CD4-positive, alpha-beta T cell treated with Interferon alpha-2 for 1 hour (primary cell): ENCODE measurements at regions not wholly inside any gene's neighbourhood (a gene's known extent, or its start where the extent isn't known, plus 50 kb on each side); places are given as distances from the start of the nearest gene placed in this dataset.
"Not testable (repeated sequence)": the region's sequence is repeated elsewhere in the genome, so short reads cannot be mapped to it uniquely, and the experiment has no call there.

Experiments
- DNase-seq, 2 donors: peaks; one replicate each; pipeline ENCODE4 v3.0.0-alpha.2; 2020 to 2022

GRCh38 chr14:54258382-54258781 lies 138.4 kb upstream of the CDKN3 start:
- no peak for DNase-seq

- DNase-seq: no peak
Measured at GRCh38 chr14:54259821-54260220, 137.0 kb upstream of the CDKN3 start.

- DNase-seq: no peak
Measured at GRCh38 chr14:54261283-54261682, 135.5 kb upstream of the CDKN3 start.

GRCh38 chr14:54266616-54267015 lies 130.2 kb upstream of the CDKN3 start:
- not testable (repeated sequence) for DNase-seq

- DNase-seq: peak in 1 of 2 donors; percentile 0
Measured at GRCh38 chr14:54267172-54267571, 129.6 kb upstream of the CDKN3 start.

- DNase-seq: no peak
Measured at GRCh38 chr14:54275997-54276725, 120.6 kb upstream of the CDKN3 start.

GRCh38 chr14:54278087-54278486 lies 118.7 kb upstream of the CDKN3 start:
- DNase-seq: no peak

- DNase-seq: no peak
Measured at GRCh38 chr14:54278665-54279295, 118.0 kb upstream of the CDKN3 start.

- no peak for DNase-seq
Measured at GRCh38 chr14:54282849-54283248, 114.0 kb upstream of the CDKN3 start.

- no peak for DNase-seq
Measured at GRCh38 chr14:54285030-54285429, 111.8 kb upstream of the CDKN3 start.

- DNase-seq: no peak
Measured at GRCh38 chr14:54291491-54292191, 105.2 kb upstream of the CDKN3 start.

GRCh38 chr14:54294802-54295201 lies 102.0 kb upstream of the CDKN3 start:
- no peak for DNase-seq

GRCh38 chr14:54299410-54300363 lies 97.1 kb upstream of the CDKN3 start:
- DNase-seq: no peak

- no peak for DNase-seq
Measured at GRCh38 chr14:54300881-54301280, 95.9 kb upstream of the CDKN3 start.

- peak in 1 of 2 donors; percentile 3 for DNase-seq
Measured at GRCh38 chr14:54301359-54301758, 95.4 kb upstream of the CDKN3 start.

GRCh38 chr14:54306806-54307205 lies 90.0 kb upstream of the CDKN3 start:
- DNase-seq: no peak

GRCh38 chr14:54309615-54310014 lies 87.2 kb upstream of the CDKN3 start:
- DNase-seq: no peak

GRCh38 chr14:54310151-54310850 lies 86.5 kb upstream of the CDKN3 start:
- DNase-seq: no peak

GRCh38 chr14:54310851-54311228 lies 86.0 kb upstream of the CDKN3 start:
- no peak for DNase-seq

- DNase-seq: no peak
Measured at GRCh38 chr14:54312166-54312801, 84.5 kb upstream of the CDKN3 start.

- no peak for DNase-seq
Measured at GRCh38 chr14:54314365-54315104, 82.3 kb upstream of the CDKN3 start.
